ENCODE measurements at regions not wholly inside any gene's neighbourhood (a gene's known extent, or its start where the extent isn't known, plus 50 kb on each side); places are given as distances from the start of the nearest gene placed in this dataset.

DNA sequence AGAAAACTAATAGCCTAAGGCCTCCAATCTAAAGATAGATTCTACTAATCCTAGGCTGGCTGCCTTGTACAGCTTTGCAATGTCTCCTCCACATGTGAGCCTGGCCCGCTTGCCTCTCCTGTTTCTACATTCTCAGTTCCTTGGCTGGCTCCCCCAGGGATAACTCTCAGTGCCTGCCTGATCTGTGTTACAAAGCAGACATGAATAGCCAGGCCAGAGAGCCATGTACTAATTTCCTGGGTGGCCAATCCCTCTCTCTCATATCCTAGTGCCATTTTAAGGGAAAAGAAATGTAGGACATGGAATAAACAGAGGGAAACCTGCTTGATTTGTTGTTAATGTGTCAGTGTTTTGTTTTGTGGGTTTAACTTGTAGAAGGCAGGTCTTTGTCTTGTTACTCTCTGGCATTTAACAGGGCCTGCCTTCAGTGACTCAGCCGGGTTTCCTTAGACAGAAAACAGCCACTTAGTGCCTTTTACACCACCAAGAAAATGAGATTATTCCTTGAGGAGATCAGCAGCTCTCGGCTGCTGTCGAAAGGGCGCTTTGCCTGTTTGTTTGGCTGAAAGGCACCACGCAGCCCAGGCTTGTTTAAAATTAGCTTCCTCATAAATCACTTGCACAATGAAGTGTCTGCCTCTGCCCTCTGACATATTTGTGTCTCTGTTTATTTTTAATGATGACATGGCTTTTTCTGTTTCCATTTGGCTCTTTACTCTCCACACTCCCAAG, 702.7 kb downstream of the MAFB start:
- peak in 1 of 2 donors; percentile 32 for TF ChIP-seq POLR2AphosphoS5 (IDR thresholded peaks at IDR 0.05; ENCODE audit: insufficient read depth in 1 of 2, low read depth in 1 of 2)
- TF ChIP-seq POLR2A (IDR thresholded peaks at IDR 0.05), result no peak
- H3K9me3 ChIP-seq, result no peaks in the 10 kb centered on the region
- no peak for DNase-seq (ENCODE audit: extremely low spot score in 2 of 2)
- H3K4me3 ChIP-seq, result no peak overlapping the region
- intact Hi-C loops (cut with DNase I), result no loop called here
- no peaks in the 10 kb centered on the region for H3K27me3 ChIP-seq
- H3K36me3 ChIP-seq, result no peaks in the 10 kb centered on the region
- peaks cover 26% of the 10 kb centered on the region for H3K4me1 ChIP-seq
- peak overlapping the region; percentile 77 for H3K27ac ChIP-seq

DNA sequence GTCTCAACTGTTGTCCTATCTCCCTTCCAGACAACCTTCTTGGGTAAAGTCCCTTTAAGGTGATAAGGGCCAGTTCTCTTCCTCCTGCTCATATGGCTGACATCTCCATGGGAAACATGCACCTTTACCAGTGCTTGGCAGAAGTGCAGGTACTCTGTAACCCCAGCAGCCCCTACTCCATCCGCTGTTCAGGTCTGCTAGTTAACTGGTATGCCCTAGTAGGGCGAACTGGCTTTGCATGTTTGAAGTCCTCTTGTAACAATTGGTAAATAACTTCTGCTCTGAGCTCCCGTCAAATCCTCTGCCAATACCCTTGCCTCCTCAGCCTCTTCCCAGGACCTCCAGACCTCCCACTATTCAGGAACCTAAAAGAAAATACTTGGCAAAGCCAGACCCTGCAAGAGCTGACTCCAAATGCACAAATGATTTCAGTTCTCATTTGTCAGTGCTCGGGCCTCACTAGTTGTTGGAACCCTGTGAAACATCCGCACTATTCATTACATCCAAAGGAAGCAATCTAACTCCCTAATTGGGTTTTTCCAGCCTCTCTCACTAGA, 703.7 kb downstream of the MAFB start:
- peaks cover 26% of the 10 kb centered on the region for H3K4me1 ChIP-seq
- H3K4me3 ChIP-seq, result no peak overlapping the region
- intact Hi-C loops (cut with DNase I), result no loop called here
- peak overlapping the region; percentile 77 for H3K27ac ChIP-seq
- TF ChIP-seq POLR2A (IDR thresholded peaks at IDR 0.05) (no peak), POLR2AphosphoS5 (IDR thresholded peaks at IDR 0.05; ENCODE audit: insufficient read depth in 1 of 2, low read depth in 1 of 2) (no peak)
- TF ChIP-seq, protein P1, sequence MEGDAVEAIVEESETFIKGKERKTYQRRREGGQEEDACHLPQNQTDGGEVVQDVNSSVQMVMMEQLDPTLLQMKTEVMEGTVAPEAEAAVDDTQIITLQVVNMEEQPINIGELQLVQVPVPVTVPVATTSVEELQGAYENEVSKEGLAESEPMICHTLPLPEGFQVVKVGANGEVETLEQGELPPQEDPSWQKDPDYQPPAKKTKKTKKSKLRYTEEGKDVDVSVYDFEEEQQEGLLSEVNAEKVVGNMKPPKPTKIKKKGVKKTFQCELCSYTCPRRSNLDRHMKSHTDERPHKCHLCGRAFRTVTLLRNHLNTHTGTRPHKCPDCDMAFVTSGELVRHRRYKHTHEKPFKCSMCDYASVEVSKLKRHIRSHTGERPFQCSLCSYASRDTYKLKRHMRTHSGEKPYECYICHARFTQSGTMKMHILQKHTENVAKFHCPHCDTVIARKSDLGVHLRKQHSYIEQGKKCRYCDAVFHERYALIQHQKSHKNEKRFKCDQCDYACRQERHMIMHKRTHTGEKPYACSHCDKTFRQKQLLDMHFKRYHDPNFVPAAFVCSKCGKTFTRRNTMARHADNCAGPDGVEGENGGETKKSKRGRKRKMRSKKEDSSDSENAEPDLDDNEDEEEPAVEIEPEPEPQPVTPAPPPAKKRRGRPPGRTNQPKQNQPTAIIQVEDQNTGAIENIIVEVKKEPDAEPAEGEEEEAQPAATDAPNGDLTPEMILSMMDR (IDR thresholded peaks at IDR 0.05), result no peak
- no peaks in the 10 kb centered on the region for H3K9me3 ChIP-seq
- H3K36me3 ChIP-seq, result no peaks in the 10 kb centered on the region
- no peak for DNase-seq (ENCODE audit: extremely low spot score in 2 of 2)
- no peaks in the 10 kb centered on the region for H3K27me3 ChIP-seq

DNA sequence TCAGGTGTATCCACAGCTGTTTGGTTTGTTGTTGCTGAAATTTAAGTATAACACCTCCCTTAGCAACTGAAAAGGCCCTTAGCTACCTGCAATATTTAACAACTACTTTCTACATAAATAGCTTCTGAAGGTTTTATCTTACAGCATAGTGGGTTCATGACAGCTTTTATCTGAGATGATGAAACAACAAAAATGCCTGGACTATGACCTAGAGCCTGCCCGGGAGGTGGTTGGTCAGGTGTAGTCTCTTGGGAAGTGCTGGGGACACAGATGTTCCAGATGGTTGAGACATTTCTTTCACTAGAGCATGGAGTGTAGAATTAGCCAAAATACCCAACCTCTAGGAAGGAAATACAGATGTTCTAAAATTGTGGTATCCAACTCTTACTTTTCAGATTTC, 705.4 kb downstream of the MAFB start:
- Histone ChIP-seq H3K27me3 (no peaks in the 10 kb centered on the region), H3K36me3 (no peaks in the 10 kb centered on the region), H3K27ac (no peak overlapping the region), H3K9me3 (no peaks in the 10 kb centered on the region), H3K4me1 (peaks cover 26% of the 10 kb centered on the region), H3K4me3 (no peak overlapping the region)
- intact Hi-C loops (cut with DNase I), result no loop called here
- TF ChIP-seq POLR2AphosphoS5 (IDR thresholded peaks at IDR 0.05; ENCODE audit: insufficient read depth in 1 of 2, low read depth in 1 of 2), result no peak
- TF ChIP-seq, protein P1 (IDR thresholded peaks at IDR 0.05), result no peak
- no peak for DNase-seq (ENCODE audit: extremely low spot score in 2 of 2)

DNA sequence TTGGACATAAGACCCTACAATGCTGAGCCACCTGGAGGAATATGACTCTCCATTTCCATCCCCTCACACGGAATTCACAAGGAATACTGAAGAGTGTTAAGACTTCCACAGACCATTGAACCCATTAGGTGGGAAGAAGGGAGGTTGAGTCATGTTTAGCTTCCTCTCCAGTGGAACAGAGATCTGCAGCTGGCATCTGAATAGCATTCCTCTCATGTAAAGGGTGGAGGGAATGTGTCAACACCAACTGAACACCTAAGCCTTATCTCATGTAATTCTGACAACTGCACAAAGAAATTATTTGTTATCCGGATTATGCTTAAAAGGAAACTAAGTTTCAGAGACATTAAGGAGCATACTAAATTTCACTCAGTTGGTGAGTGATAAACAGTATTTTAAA, 705.9 kb downstream of the MAFB start:
- H3K9me3 ChIP-seq, result no peaks in the 10 kb centered on the region
- H3K4me1 ChIP-seq, result peaks cover 26% of the 10 kb centered on the region
- no peak overlapping the region for H3K27ac ChIP-seq
- DNase-seq (ENCODE audit: extremely low spot score in 2 of 2), result no peak
- H3K4me3 ChIP-seq, result no peak overlapping the region
- no peaks in the 10 kb centered on the region for H3K36me3 ChIP-seq
- intact Hi-C loops (cut with DNase I), result no loop called here
- no peaks in the 10 kb centered on the region for H3K27me3 ChIP-seq
- TF ChIP-seq, protein P1 (IDR thresholded peaks at IDR 0.05), result no peak
- TF ChIP-seq POLR2AphosphoS5 (IDR thresholded peaks at IDR 0.05; ENCODE audit: insufficient read depth in 1 of 2, low read depth in 1 of 2) (no peak), POLR2A (IDR thresholded peaks at IDR 0.05) (no peak)

DNA sequence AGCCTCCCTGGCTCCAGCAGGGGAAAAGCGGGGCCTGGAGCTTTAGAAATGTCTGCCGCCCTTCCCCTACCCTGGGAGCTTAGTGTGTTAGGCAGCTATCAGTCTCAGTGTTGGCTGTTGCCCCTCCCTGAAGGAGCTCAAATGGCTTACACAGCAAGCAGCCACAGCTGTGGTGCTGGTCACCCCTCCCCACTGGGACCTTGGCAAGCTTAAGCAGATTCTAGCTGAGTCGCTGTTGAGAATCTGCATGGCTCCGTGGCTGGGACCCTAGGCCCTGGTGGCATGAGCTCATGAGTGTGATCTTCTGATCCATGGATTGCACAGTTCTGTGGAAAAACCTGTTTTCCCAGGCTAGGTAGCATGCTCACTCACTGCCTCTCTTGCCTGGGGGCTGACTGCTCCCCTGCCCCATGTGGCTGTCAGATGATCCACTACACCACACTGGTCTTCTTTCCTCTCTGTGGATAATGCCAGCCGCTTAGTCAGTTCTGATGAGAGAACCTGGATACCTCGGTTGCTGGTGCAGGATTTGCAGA, 714.0 kb downstream of the MAFB start:
- no peak overlapping the region for H3K27ac ChIP-seq
- intact Hi-C loops (cut with DNase I), result no loop called here
- no peaks in the 10 kb centered on the region for H3K4me1 ChIP-seq
- H3K9me3 ChIP-seq, result no peaks in the 10 kb centered on the region
- TF ChIP-seq POLR2A (IDR thresholded peaks at IDR 0.05) (no peak), POLR2AphosphoS5 (IDR thresholded peaks at IDR 0.05; ENCODE audit: insufficient read depth in 1 of 2, low read depth in 1 of 2) (no peak)
- DNase-seq (ENCODE audit: extremely low spot score in 2 of 2), result no peak
- no peak overlapping the region for H3K4me3 ChIP-seq
- no peaks in the 10 kb centered on the region for H3K36me3 ChIP-seq
- H3K27me3 ChIP-seq, result no peaks in the 10 kb centered on the region

DNA sequence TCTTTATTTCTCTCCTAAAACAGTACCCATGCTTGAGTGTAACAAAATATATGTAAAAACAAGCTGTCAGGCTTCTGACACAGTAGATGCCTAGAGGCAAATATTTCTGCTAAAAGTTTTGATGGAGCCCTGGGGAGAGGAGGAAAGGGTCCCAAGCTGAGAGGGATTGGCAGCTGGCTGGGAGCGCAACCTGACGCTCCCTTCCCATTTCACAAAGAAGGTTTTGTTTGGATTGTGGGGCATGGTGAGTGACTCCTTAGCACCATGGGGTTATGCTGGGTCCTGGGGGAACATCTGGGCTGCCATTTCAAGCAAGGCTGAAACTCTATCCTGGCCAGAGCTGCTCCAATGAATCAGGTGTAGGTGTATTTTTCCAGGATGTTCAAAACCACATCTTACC, 720.5 kb downstream of the MAFB start:
- no peaks in the 10 kb centered on the region for H3K4me1 ChIP-seq
- H3K27ac ChIP-seq, result no peak overlapping the region
- intact Hi-C loops (cut with DNase I), result no loop called here
- H3K27me3 ChIP-seq, result no peaks in the 10 kb centered on the region
- no peaks in the 10 kb centered on the region for H3K36me3 ChIP-seq
- no peaks in the 10 kb centered on the region for H3K9me3 ChIP-seq
- TF ChIP-seq POLR2A (IDR thresholded peaks at IDR 0.05), result no peak
- TF ChIP-seq POLR2AphosphoS5 (IDR thresholded peaks at IDR 0.05; ENCODE audit: insufficient read depth in 1 of 2, low read depth in 1 of 2), result no peak
- TF ChIP-seq, protein P1 (IDR thresholded peaks at IDR 0.05), result no peak
- H3K4me3 ChIP-seq, result no peak overlapping the region
- no peak for DNase-seq (ENCODE audit: extremely low spot score in 2 of 2)
